ENCODE measurements at regions not wholly inside any gene's neighbourhood (a gene's known extent, or its start where the extent isn't known, plus 50 kb on each side); places are given as distances from the start of the nearest gene placed in this dataset.

DNA sequence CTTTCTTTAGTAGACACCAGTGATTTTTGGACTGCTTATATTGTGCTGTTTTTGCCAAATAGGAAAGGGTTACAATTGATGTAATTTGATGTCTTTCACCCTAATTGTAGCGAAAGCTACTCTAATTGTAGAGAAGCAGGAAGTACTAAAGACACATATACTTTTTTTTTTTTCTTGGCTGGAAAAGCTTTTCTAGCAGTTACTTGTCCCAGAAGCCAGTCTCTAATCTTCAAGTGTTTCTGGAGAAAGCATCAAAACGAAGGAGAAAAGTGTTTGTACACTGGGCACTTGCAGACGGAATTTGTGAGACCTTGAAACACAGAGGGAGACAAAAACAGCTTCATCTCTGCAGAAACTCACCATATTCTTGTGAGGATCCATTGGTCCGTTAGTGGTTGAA is 616.5 kb upstream of the LCORL start:
- TF ChIP-seq IRF3 (IDR thresholded peaks at IDR 0.05; ENCODE audit: low read depth, low read length) (no peak), EZH2phosphoT487 (IDR thresholded peaks at IDR 0.05; ENCODE audit: borderline replicate concordance, low read depth) (no peak), RFX5 (IDR thresholded peaks at IDR 0.05; ENCODE audit: low read length) (no peak)
- TF ChIP-seq, protein P1, sequence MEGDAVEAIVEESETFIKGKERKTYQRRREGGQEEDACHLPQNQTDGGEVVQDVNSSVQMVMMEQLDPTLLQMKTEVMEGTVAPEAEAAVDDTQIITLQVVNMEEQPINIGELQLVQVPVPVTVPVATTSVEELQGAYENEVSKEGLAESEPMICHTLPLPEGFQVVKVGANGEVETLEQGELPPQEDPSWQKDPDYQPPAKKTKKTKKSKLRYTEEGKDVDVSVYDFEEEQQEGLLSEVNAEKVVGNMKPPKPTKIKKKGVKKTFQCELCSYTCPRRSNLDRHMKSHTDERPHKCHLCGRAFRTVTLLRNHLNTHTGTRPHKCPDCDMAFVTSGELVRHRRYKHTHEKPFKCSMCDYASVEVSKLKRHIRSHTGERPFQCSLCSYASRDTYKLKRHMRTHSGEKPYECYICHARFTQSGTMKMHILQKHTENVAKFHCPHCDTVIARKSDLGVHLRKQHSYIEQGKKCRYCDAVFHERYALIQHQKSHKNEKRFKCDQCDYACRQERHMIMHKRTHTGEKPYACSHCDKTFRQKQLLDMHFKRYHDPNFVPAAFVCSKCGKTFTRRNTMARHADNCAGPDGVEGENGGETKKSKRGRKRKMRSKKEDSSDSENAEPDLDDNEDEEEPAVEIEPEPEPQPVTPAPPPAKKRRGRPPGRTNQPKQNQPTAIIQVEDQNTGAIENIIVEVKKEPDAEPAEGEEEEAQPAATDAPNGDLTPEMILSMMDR (IDR thresholded peaks at IDR 0.05), result no peak
- TF ChIP-seq, protein P2, sequence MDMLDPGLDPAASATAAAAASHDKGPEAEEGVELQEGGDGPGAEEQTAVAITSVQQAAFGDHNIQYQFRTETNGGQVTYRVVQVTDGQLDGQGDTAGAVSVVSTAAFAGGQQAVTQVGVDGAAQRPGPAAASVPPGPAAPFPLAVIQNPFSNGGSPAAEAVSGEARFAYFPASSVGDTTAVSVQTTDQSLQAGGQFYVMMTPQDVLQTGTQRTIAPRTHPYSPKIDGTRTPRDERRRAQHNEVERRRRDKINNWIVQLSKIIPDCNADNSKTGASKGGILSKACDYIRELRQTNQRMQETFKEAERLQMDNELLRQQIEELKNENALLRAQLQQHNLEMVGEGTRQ (IDR thresholded peaks at IDR 0.05; ENCODE audit: borderline replicate concordance, low read depth, low read length), result no peak

All from SK-N-SH (cell line).